HEK293T (cell line): ENCODE measurements at regions not wholly inside any gene's neighbourhood (a gene's known extent, or its start where the extent isn't known, plus 50 kb on each side); places are given as distances from the start of the nearest gene placed in this dataset.

Experiments used
- BHLHE40 ChIP-seq: fragments of 450-650 bp; IDR thresholded peaks from 2 replicates; pipeline ENCODE4 v1.6.1; 2016; ENCODE audit warnings: mild to moderate bottlenecking, moderate library complexity, borderline replicate concordance
- FOXA1 ChIP-seq: fragments of 450-650 bp; IDR thresholded peaks from 2 replicates; pipeline ENCODE4 v1.6.1; 2016; ENCODE audit warnings: mild to moderate bottlenecking
- FOXK2 ChIP-seq: fragments of 450-650 bp; IDR thresholded peaks from 2 replicates; pipeline ENCODE4 v1.6.1; 2016; ENCODE audit warnings: mild to moderate bottlenecking
- HDGF ChIP-seq: fragments of 450-650 bp; IDR thresholded peaks from 2 replicates; pipeline ENCODE4 v1.6.1; 2017; ENCODE audit warnings: antibody characterized with exemption, borderline replicate concordance
- L3MBTL2 ChIP-seq: fragments of 450-650 bp; conservative IDR thresholded peaks from 2 replicates; pipeline ENCODE4 v1.6.1; 2016; ENCODE audit warnings: mild to moderate bottlenecking
- NFRKB ChIP-seq: fragments of 450-650 bp; IDR thresholded peaks from 2 replicates; pipeline ENCODE4 v1.6.1; 2016; ENCODE audit warnings: mild to moderate bottlenecking, moderate library complexity
- SP1 ChIP-seq: fragments of 450-650 bp; IDR thresholded peaks from 2 replicates; pipeline ENCODE4 v1.6.1; 2017
- SUZ12 ChIP-seq: fragments of 450-650 bp; IDR thresholded peaks from 2 replicates; pipeline ENCODE4 v1.6.1; 2016; ENCODE audit warnings: mild to moderate bottlenecking
- ZNF384 ChIP-seq: fragments of 450-650 bp; IDR thresholded peaks from 2 replicates; pipeline ENCODE4 v1.6.1; 2016
- TF ChIP-seq, protein P1 (sequence below): fragments of 450-650 bp; IDR thresholded peaks from 2 replicates; pipeline ENCODE4 v1.6.1; 2016

- TF ChIP-seq SUZ12 (no peak), HDGF (no peak), NFRKB (no peak), FOXA1 (no peak), L3MBTL2 (no peak), SP1 (no peak), FOXK2 (no peak), ZNF384 (no peak), BHLHE40 (no peak)
- TF ChIP-seq, protein P1, sequence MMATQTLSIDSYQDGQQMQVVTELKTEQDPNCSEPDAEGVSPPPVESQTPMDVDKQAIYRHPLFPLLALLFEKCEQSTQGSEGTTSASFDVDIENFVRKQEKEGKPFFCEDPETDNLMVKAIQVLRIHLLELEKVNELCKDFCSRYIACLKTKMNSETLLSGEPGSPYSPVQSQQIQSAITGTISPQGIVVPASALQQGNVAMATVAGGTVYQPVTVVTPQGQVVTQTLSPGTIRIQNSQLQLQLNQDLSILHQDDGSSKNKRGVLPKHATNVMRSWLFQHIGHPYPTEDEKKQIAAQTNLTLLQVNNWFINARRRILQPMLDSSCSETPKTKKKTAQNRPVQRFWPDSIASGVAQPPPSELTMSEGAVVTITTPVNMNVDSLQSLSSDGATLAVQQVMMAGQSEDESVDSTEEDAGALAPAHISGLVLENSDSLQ, result peak; percentile 92
Observed at GRCh38 chr11:15897211-15897960, 459.0 kb downstream of the SOX6 start.
